NCI-H2196 (cell line): ENCODE measurements at regions not wholly inside any gene's neighbourhood (a gene's known extent, or its start where the extent isn't known, plus 50 kb on each side); places are given as distances from the start of the nearest gene placed in this dataset.
A peak's percentile ranks its signal among the peaks of the same experiment; 100 is the strongest.

ENCODE experiments used
- DNase-seq: peaks from one replicate; lab custom pipeline; 2025; ENCODE audit not compliant: unreplicated experiment; lab: John Stamatoyannopoulos, UW

- DNase-seq, result no peak
These were observed 101.0 kb downstream of the HRH4 start for GRCh38 chr18:24561369-24561965.

GRCh38 chr18:24567199-24567598 lies 106.8 kb downstream of the HRH4 start:
- DNase-seq, result no peak

- no peak for DNase-seq
These were observed 110.3 kb downstream of the HRH4 start for GRCh38 chr18:24570716-24571115.

- no peak for DNase-seq
These were observed 122.3 kb downstream of the HRH4 start for GRCh38 chr18:24582771-24583170.

GRCh38 chr18:24584205-24584604 lies 123.8 kb downstream of the HRH4 start:
- DNase-seq, result no peak

- no peak for DNase-seq
These were observed 124.4 kb downstream of the HRH4 start for GRCh38 chr18:24584813-24585212.

- DNase-seq, result no peak
These were observed 125.6 kb downstream of the HRH4 start for GRCh38 chr18:24585996-24586566.

GRCh38 chr18:24586662-24587360 lies 126.4 kb downstream of the HRH4 start:
- DNase-seq, result no peak

- no peak for DNase-seq
These were observed 128.0 kb downstream of the HRH4 start for GRCh38 chr18:24588440-24588839.

GRCh38 chr18:24590946-24591345 lies 130.5 kb downstream of the HRH4 start:
- DNase-seq, result no peak

- DNase-seq, result no peak
These were observed 133.0 kb downstream of the HRH4 start for GRCh38 chr18:24593401-24593800.

GRCh38 chr18:24593886-24594285 lies 133.4 kb downstream of the HRH4 start:
- no peak for DNase-seq

- DNase-seq, result no peak
These were observed 135.2 kb downstream of the HRH4 start for GRCh38 chr18:24595561-24596031.

- peak; percentile 13 for DNase-seq
These were observed 139.7 kb downstream of the HRH4 start for GRCh38 chr18:24600076-24600654.

- DNase-seq, result no peak
These were observed 141.1 kb downstream of the HRH4 start for GRCh38 chr18:24601585-24601984.

GRCh38 chr18:24602201-24602600 lies 141.8 kb downstream of the HRH4 start:
- no peak for DNase-seq

GRCh38 chr18:24603151-24603550 lies 142.7 kb downstream of the HRH4 start:
- DNase-seq, result no peak

GRCh38 chr18:24605444-24605843 lies 145.0 kb downstream of the HRH4 start:
- DNase-seq, result no peak

- DNase-seq, result no peak
These were observed 148.8 kb downstream of the HRH4 start for GRCh38 chr18:24609254-24609653.

GRCh38 chr18:24611075-24611474 lies 150.6 kb downstream of the HRH4 start:
- DNase-seq, result no peak

GRCh38 chr18:24613896-24614640 lies 153.6 kb downstream of the HRH4 start:
- DNase-seq, result no peak
